ENCODE measurements at regions not wholly inside any gene's neighbourhood (a gene's known extent, or its start where the extent isn't known, plus 50 kb on each side); places are given as distances from the start of the nearest gene placed in this dataset.

GRCh38 chr10:31583293-31583692 lies 264.3 kb downstream of the ZEB1 start:
- DNase-seq (ENCODE audit: low read depth in 2 of 2), result no peak

DNA sequence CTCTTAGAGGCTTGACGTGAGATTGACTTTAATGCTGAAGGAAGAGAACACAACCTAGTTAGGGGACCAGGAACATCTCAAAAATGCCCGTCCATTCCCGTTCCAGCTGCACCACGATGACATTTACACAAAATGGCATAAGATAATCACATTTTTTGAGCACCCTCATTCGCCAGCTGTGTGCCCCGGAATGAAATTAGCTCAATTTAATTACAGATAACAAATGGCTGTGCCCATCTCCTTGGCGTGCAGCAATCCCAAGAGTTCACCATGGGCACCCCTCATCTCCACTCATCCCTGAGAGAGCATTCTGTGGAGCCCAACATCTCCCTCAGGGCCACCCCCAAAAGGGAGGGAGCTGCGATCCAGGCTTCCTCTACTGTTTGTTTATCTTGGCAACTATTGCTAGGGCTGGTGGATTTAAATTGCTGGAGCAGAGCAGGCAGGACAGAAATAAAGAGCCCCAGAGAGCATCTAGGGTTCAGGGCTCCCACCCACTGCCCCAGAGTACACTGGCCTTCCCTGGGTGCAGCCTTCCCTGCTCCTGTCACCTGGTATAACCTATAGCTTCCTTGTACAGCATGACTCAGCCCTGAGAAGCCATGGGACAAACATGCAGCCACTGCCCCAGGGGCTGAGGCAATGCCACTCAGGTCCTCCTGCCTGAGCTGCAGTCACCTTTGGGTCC lies 263.5 kb downstream of the ZEB1 start:
- DNase-seq (ENCODE audit: low read depth in 2 of 2), result no peak

DNA sequence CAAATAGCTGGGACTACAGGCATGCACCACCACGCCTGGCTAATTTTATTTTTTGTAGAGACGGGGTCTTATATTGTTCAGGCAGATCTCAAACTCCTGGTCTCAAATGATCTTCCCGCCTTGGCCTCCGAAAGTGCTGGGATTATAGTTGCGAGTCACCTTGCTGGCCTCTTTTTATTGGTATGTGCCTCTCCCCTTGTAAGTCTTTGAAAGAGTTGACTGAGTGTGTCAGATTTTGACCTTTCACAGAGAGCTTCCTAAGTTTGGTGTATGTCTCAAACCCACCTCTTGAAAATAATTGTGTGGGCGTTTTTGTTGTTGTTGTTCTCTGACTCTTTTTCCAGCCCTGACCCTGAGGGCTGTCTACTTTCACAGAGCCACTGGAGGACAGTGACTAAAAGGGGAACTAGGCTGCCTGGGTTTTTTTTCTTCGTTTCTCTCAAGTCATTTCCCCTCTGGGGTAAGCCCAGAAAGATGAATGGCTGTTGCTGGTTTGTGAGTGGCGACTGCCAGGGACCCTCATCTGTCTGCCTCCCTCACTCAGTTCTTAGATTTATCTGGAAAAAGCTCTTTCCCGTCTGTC lies 262.8 kb downstream of the ZEB1 start:
- DNase-seq (ENCODE audit: low read depth in 2 of 2), result no peak

DNA sequence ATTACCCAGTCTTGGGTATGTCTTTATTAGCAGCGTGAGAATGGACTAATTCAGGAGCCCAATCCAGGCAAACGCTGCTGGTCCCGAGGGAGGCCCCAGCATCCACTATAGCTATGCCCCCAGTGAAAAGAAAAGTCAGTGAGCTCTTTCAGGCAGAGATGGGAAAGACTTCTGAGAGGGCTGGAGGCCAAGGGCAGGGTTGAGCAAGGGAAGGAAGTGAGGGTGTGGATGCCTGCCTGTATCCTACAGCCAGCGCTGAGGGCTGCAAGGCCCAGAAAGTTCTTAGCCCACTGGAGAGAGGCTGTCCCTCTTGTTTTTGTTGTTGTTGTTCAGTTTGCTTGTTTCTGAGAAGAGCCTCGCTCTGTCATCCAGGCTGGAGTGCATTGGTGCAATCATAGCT lies 261.6 kb downstream of the ZEB1 start:
- no peak for DNase-seq (ENCODE audit: low read depth in 2 of 2)

Data from stimulated activated CD8-positive, alpha-beta memory T cell treated with anti-CD3 and anti-CD28 coated beads, Interleukin-15, amount 100 ng/mL, for 4 hours (primary cell).